ENCODE measurements at regions not wholly inside any gene's neighbourhood (a gene's known extent, or its start where the extent isn't known, plus 50 kb on each side); places are given as distances from the start of the nearest gene placed in this dataset.

GRCh38 chr2:183493040-183493439 is 368.8 kb downstream of the NUP35 start:
- H3K4me2 ChIP-seq (ENCODE audit: low read length): no peak overlapping the region
- H4K20me1 ChIP-seq (ENCODE audit: insufficient read depth): no peaks in the 10 kb centered on the region
- TF ChIP-seq TAF1 (IDR thresholded peaks at IDR 0.05; ENCODE audit: low read depth): no peak
- TF ChIP-seq EZH2 (IDR thresholded peaks at IDR 0.05; ENCODE audit: borderline replicate concordance, insufficient read depth, low read length, poor library complexity, severe bottlenecking): no peak
- no peak for TF ChIP-seq POLR2AphosphoS5 (IDR thresholded peaks at IDR 0.05)
- no peak for TF ChIP-seq EP300 (conservative IDR thresholded peaks at IDR 0.05; ENCODE audit: poor library complexity, severe bottlenecking)
- TF ChIP-seq REST (IDR thresholded peaks at IDR 0.05; ENCODE audit: borderline replicate concordance): no peak
- TF ChIP-seq MXI1 (conservative IDR thresholded peaks at IDR 0.05; ENCODE audit: poor library complexity, severe bottlenecking): no peak
- no peak for TF ChIP-seq RAD21 (conservative IDR thresholded peaks at IDR 0.05)
- H3K9ac ChIP-seq (ENCODE audit: low read length): no peak overlapping the region
- H3K4me3 ChIP-seq (ENCODE audit: low read length): no peak overlapping the region
- H3K27me3 ChIP-seq (ENCODE audit: insufficient read depth, low read depth, low read length): no peaks in the 10 kb centered on the region
- H3K36me3 ChIP-seq (ENCODE audit: insufficient read depth, low read length): no peaks in the 10 kb centered on the region
- H3F3A ChIP-seq (ENCODE audit: insufficient read depth, low read length, poor library complexity, severe bottlenecking): no peaks in the 10 kb centered on the region
- H2AFZ ChIP-seq (ENCODE audit: low read depth, low read length): no peak overlapping the region
- no peaks in the 10 kb centered on the region for H3K79me2 ChIP-seq (replicated peaks; ENCODE audit: insufficient read depth, low read length)
- H3K27ac ChIP-seq (ENCODE audit: low read length): no peak overlapping the region
- no peaks in the 10 kb centered on the region for H3K9me3 ChIP-seq (ENCODE audit: low read length)
- H3K9me2 ChIP-seq (ENCODE audit: insufficient read depth, low read length): no peaks in the 10 kb centered on the region

- no peak overlapping the region for H2AFZ ChIP-seq (ENCODE audit: low read depth, low read length)
- H3K4me3 ChIP-seq (ENCODE audit: low read length): no peak overlapping the region
- TF ChIP-seq REST (IDR thresholded peaks at IDR 0.05; ENCODE audit: borderline replicate concordance) (no peak), EP300 (conservative IDR thresholded peaks at IDR 0.05; ENCODE audit: poor library complexity, severe bottlenecking) (no peak), RAD21 (conservative IDR thresholded peaks at IDR 0.05) (no peak), POLR2AphosphoS5 (IDR thresholded peaks at IDR 0.05) (no peak), SMC3 (conservative IDR thresholded peaks at IDR 0.05; ENCODE audit: poor library complexity) (no peak)
- no peaks in the 10 kb centered on the region for H3K27me3 ChIP-seq (ENCODE audit: insufficient read depth, low read depth, low read length)
- H3K79me2 ChIP-seq (replicated peaks; ENCODE audit: insufficient read depth, low read length): no peaks in the 10 kb centered on the region
- no peaks in the 10 kb centered on the region for H3F3A ChIP-seq (ENCODE audit: insufficient read depth, low read length, poor library complexity, severe bottlenecking)
- no peaks in the 10 kb centered on the region for H3K36me3 ChIP-seq (ENCODE audit: insufficient read depth, low read length)
- H3K9me3 ChIP-seq (ENCODE audit: low read length): no peaks in the 10 kb centered on the region
- no peaks in the 10 kb centered on the region for H3K9me2 ChIP-seq (ENCODE audit: insufficient read depth, low read length)
- H3K4me2 ChIP-seq (ENCODE audit: low read length): no peak overlapping the region
- no peak overlapping the region for H3K9ac ChIP-seq (ENCODE audit: low read length)
- no peak overlapping the region for H3K27ac ChIP-seq (ENCODE audit: low read length)
- no peaks in the 10 kb centered on the region for H4K20me1 ChIP-seq (ENCODE audit: insufficient read depth)
Observed at GRCh38 chr2:183495079-183495478, 370.8 kb downstream of the NUP35 start.
